Epithelial cell of proximal tubule (primary cell): ENCODE measurements at regions not wholly inside any gene's neighbourhood (a gene's known extent, or its start where the extent isn't known, plus 50 kb on each side); places are given as distances from the start of the nearest gene placed in this dataset.

Experiments used
- DNase-seq: peaks from one replicate; pipeline ENCODE4 v3.0.0-alpha.2; 2011; ENCODE audit warnings: low read depth
- H3K4me3 ChIP-seq: 2 replicates; pipeline ENCODE4 v1.5.1; 2011; ENCODE audit warnings: low read depth, mild to moderate bottlenecking, low read length
- CTCF ChIP-seq: conservative IDR thresholded peaks from 2 replicates; pipeline ENCODE4 v1.5.1; 2012; ENCODE audit warnings: low read depth, mild to moderate bottlenecking, low read length

GRCh38 chr13:85666356-85666755, 132.9 kb downstream of the SLITRK6 start:
- DNase-seq, result no peak
- no peak for TF ChIP-seq CTCF
- no peak overlapping the region for H3K4me3 ChIP-seq

GRCh38 chr13:85665286-85665685, 133.9 kb downstream of the SLITRK6 start:
- DNase-seq, result no peak

GRCh38 chr13:85663856-85664255, 135.4 kb downstream of the SLITRK6 start:
- DNase-seq, result no peak

More at GRCh38 chr13:85665286-85665685, 133.9 kb downstream of the SLITRK6 start:
- no peak overlapping the region for H3K4me3 ChIP-seq
- TF ChIP-seq CTCF, result no peak

GRCh38 chr13:85662186-85662585, 137.0 kb downstream of the SLITRK6 start:
- H3K4me3 ChIP-seq, result no peak overlapping the region
- DNase-seq, result no peak
- TF ChIP-seq CTCF, result no peak

More at GRCh38 chr13:85663856-85664255, 135.4 kb downstream of the SLITRK6 start:
- no peak for TF ChIP-seq CTCF
- no peak overlapping the region for H3K4me3 ChIP-seq

GRCh38 chr13:85661675-85662074, 137.5 kb downstream of the SLITRK6 start:
- no peak for DNase-seq
- no peak overlapping the region for H3K4me3 ChIP-seq
- TF ChIP-seq CTCF, result no peak

- no peak for DNase-seq
- no peak for TF ChIP-seq CTCF
- H3K4me3 ChIP-seq, result no peak overlapping the region
Observed at GRCh38 chr13:85659493-85659892, 139.7 kb downstream of the SLITRK6 start.

- no peak overlapping the region for H3K4me3 ChIP-seq
- TF ChIP-seq CTCF, result no peak
- DNase-seq, result no peak
Observed at GRCh38 chr13:85657942-85658341, 141.3 kb downstream of the SLITRK6 start.
